Mesothelial cell of epicardium (in vitro differentiated cells): ENCODE measurements at regions not wholly inside any gene's neighbourhood (a gene's known extent, or its start where the extent isn't known, plus 50 kb on each side); places are given as distances from the start of the nearest gene placed in this dataset.

Experiments
- DNase-seq, 2 experiments: peaks; one replicate each; pipeline ENCODE4 v3.0.0; 2021; ENCODE audit warnings: low spot score in 2 of 2; ENCODE audit not compliant: unreplicated experiment in 2 of 2
- H3K27ac Mint-ChIP-seq: 2 replicates; pipeline ENCODE4 v1.8.0; 2021; ENCODE audit warnings: mixed read lengths
- H3K27me3 Mint-ChIP-seq: 2 replicates; pipeline ENCODE4 v1.8.0; 2021; ENCODE audit warnings: low read depth, mixed read lengths
- H3K36me3 Mint-ChIP-seq: 2 replicates; pipeline ENCODE4 v1.8.0; 2021; ENCODE audit warnings: mixed read lengths
- H3K4me1 Mint-ChIP-seq: 2 replicates; pipeline ENCODE4 v1.8.0; 2021; ENCODE audit warnings: mixed read lengths
- H3K4me3 Mint-ChIP-seq: 2 replicates; pipeline ENCODE4 v1.8.0; 2021; ENCODE audit warnings: mild to moderate bottlenecking, moderate library complexity, mixed read lengths
- H3K9me3 Mint-ChIP-seq: 2 replicates; pipeline ENCODE4 v1.8.0; 2021; ENCODE audit warnings: mixed read lengths
- CTCF ChIP-seq: fragments of 200-600 bp; sonication (generic); IDR thresholded peaks from one replicate; pipeline ENCODE4 v1.5.0; 2021; ENCODE audit warnings: antibody characterized with exemption; ENCODE audit not compliant: unreplicated experiment

DNA sequence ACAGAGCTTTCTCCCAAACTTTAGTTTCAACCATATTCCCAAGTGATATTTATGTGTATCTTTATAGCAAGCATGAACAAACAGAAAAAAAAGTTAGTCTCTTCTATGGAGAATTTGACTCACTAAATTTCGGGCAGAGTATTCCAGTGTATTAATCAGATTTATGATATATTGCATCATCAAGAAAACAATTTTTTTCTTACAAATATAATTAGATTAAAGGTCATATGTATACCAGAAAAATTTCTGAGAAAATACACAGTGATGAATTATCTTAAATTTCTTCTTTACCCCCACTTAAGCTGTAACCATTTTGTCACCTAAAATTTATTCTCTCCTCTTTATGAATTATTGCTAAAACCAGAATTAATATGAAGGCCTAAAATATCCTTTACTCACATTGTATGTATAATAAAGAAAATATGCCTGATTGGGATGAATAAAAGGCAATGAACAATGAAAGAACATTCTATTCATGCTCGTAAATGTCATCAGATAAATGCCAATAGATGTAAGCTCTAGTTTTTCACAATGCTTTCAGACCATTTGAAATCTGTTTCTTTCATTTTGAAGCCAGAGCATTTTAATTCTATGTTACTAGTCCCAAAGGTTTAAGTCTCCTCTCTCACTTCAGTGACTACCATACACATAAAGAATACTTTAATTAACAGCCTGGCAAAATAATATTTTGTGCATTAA, 192.1 kb downstream of the HGF start:
- H3K9me3 Mint-ChIP-seq = peaks cover 10% of the 10 kb centered on the region
- H3K27ac Mint-ChIP-seq = no peak overlapping the region
- no peaks in the 10 kb centered on the region for H3K27me3 Mint-ChIP-seq
- DNase-seq = no peak
- peaks cover 2% of the 10 kb centered on the region for H3K4me1 Mint-ChIP-seq
- H3K4me3 Mint-ChIP-seq = no peak overlapping the region
- TF ChIP-seq CTCF = no peak
- no peaks in the 10 kb centered on the region for H3K36me3 Mint-ChIP-seq

GRCh38 chr7:81574723-81575326, 195.0 kb downstream of the HGF start:
- Mint-ChIP-seq H3K4me1 (peaks cover 2% of the 10 kb centered on the region), H3K27ac (no peak overlapping the region), H3K27me3 (no peaks in the 10 kb centered on the region), H3K36me3 (no peaks in the 10 kb centered on the region), H3K9me3 (peaks cover 6% of the 10 kb centered on the region), H3K4me3 (no peak overlapping the region)
- no peak for TF ChIP-seq CTCF
- DNase-seq = no peak

DNA sequence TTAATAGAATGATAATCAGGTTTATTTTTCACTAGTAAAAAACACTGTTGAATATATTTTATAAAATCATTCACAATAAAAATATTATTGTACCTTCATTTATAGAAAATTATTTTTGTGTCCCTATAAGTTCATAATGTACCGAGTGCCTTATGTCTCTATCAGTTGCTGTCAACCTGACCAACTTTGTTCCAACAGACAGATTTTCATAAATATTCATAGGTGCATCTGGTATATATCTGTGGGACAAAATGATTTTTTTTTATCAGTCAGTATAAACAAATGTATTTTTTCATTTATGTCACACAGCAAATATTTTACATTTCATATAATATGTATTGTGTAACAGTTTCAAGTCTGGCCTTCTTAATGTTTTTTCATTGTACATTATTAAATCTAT, 195.9 kb downstream of the HGF start:
- Mint-ChIP-seq H3K9me3 (peaks cover 2% of the 10 kb centered on the region), H3K36me3 (no peaks in the 10 kb centered on the region), H3K4me3 (no peak overlapping the region), H3K27ac (no peak overlapping the region), H3K4me1 (peaks cover 2% of the 10 kb centered on the region), H3K27me3 (no peaks in the 10 kb centered on the region)
- no peak for TF ChIP-seq CTCF
- no peak for DNase-seq

DNA sequence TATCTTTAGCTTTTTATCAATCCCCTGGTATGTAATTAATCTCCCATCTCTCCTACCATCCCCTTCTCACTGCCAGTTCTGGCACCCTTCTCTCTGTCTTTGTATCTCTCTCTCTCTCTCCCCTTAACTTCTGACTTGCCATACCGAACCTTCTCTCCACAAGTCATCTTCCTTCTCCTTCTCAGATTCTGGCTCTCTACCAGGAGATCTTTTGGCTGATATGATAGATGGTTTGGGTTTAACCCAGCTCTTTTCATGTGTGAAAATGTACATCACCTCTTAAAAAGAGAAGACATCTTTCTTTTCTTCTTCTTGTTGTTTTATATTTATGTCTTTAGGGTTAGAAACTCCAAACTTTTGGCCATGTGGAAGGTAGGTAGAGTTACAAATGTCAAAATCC, 196.7 kb downstream of the HGF start:
- no peak for TF ChIP-seq CTCF
- no peaks in the 10 kb centered on the region for H3K36me3 Mint-ChIP-seq
- peaks cover 2% of the 10 kb centered on the region for H3K4me1 Mint-ChIP-seq
- H3K27me3 Mint-ChIP-seq = no peaks in the 10 kb centered on the region
- no peak overlapping the region for H3K27ac Mint-ChIP-seq
- H3K9me3 Mint-ChIP-seq = no peaks in the 10 kb centered on the region
- H3K4me3 Mint-ChIP-seq = no peak overlapping the region
- DNase-seq = no peak

DNA sequence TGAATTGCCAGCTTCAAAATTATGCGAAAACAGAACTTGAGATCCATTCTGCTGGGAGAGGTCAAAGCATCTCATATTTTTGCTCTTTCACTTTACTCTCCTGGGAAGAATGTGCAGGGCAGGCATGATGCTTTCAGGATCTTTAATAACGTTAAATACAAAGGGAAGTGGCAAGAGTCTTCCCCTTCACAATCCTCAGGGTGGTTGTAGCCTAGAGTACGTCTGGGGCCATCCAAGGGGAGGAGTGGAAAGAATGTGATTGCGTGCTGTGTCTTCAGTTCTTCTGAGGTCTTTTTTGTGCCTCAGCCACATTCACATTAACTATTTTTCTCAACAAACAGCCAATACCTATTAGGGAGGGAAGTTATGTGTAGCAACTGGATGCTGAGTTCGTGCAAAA, 207.3 kb downstream of the HGF start:
- Mint-ChIP-seq H3K9me3 (peaks cover 4% of the 10 kb centered on the region), H3K4me1 (no peaks in the 10 kb centered on the region), H3K27ac (no peak overlapping the region), H3K27me3 (no peaks in the 10 kb centered on the region), H3K36me3 (no peaks in the 10 kb centered on the region), H3K4me3 (no peak overlapping the region)
- DNase-seq = no peak
- no peak for TF ChIP-seq CTCF
